WTC11 (cell line): ENCODE measurements at regions not wholly inside any gene's neighbourhood (a gene's known extent, or its start where the extent isn't known, plus 50 kb on each side); places are given as distances from the start of the nearest gene placed in this dataset.

Experiments
- ATAC-seq: fragments of 200-7000 bp; cut with Tn5 transposase; 2 replicates; pipeline ENCODE4 v1.10.0; 2021; ENCODE audit warnings: mild to moderate bottlenecking, moderate library complexity
- CTCF ChIA-PET: fragments of 300-600 bp; sonication (Branson Sonifier 250); formaldehyde crosslinking; loops from one replicate; lab custom pipeline; 2021; ENCODE audit warnings: antibody characterized with exemption; lab: Charles Lee
- POLR2A ChIA-PET: fragments of 350-600 bp; sonication (Branson Sonifier 250); formaldehyde crosslinking; loops from one replicate; lab custom pipeline; 2021; ENCODE audit warnings: antibody characterized with exemption; lab: Charles Lee
- DNase-seq: peaks from one replicate; pipeline ENCODE4 v3.0.0; 2021; ENCODE audit warnings: low spot score
- H3K27ac Mint-ChIP-seq: 2 replicates; pipeline ENCODE4 v1.8.0; 2021; ENCODE audit warnings: mixed read lengths
- H3K27me3 Mint-ChIP-seq: 2 replicates; pipeline ENCODE4 v1.8.0; 2021; ENCODE audit warnings: low read depth, mild to moderate bottlenecking, moderate library complexity, mixed read lengths
- H3K36me3 Mint-ChIP-seq: 2 replicates; pipeline ENCODE4 v1.8.0; 2021; ENCODE audit warnings: mixed read lengths
- H3K4me1 Mint-ChIP-seq: 2 replicates; pipeline ENCODE4 v1.8.0; 2022; ENCODE audit warnings: mixed read lengths
- H3K4me3 Mint-ChIP-seq: 2 replicates; pipeline ENCODE4 v1.8.0; 2021; ENCODE audit warnings: mild to moderate bottlenecking, moderate library complexity, mixed read lengths
- H3K9me3 Mint-ChIP-seq: 2 replicates; pipeline ENCODE4 v1.8.0; 2021; ENCODE audit warnings: mixed read lengths
- ARID4B ChIP-seq: sonication (generic); formaldehyde crosslinking; IDR thresholded peaks from 2 replicates; pipeline ENCODE4 v1.8.0; 2023; ENCODE audit warnings: missing genetic modification reagents, mild to moderate bottlenecking, borderline replicate concordance
- CBFB ChIP-seq: sonication (generic); formaldehyde crosslinking; IDR thresholded peaks from 2 replicates; pipeline ENCODE4 v1.8.1; 2022; ENCODE audit warnings: mild to moderate bottlenecking, low read depth, missing genetic modification reagents
- E2F4 ChIP-seq: sonication (generic); formaldehyde crosslinking; IDR thresholded peaks from 2 replicates; pipeline ENCODE4 v1.8.1; 2022; ENCODE audit warnings: low read depth, mild to moderate bottlenecking, moderate library complexity, missing genetic modification reagents, borderline replicate concordance
- HMGXB4 ChIP-seq: sonication (generic); formaldehyde crosslinking; IDR thresholded peaks from 2 replicates; pipeline ENCODE4 v1.8.1; 2023; ENCODE audit warnings: mild to moderate bottlenecking, moderate library complexity, missing genetic modification reagents
- NR3C1 ChIP-seq: sonication (generic); formaldehyde crosslinking; conservative IDR thresholded peaks from 2 replicates; pipeline ENCODE4 v1.8.1; 2023; ENCODE audit warnings: low read depth, mild to moderate bottlenecking, missing genetic modification reagents
- RORB ChIP-seq: fragments of 250-450 bp; sonication (Bioruptor Pico); IDR thresholded peaks from 2 replicates; pipeline ENCODE4 v1.9.0; 2021; ENCODE audit warnings: mild to moderate bottlenecking
- ZNF425 ChIP-seq: fragments of 250-450 bp; sonication (Bioruptor Pico); conservative IDR thresholded peaks from 2 replicates; pipeline ENCODE4 v1.9.0; 2021; ENCODE audit warnings: mild to moderate bottlenecking
- ZNF671 ChIP-seq: fragments of 250-450 bp; sonication (Bioruptor Pico); IDR thresholded peaks from 2 replicates; pipeline ENCODE4 v1.8.0; 2021; ENCODE audit warnings: mild to moderate bottlenecking
- TF ChIP-seq, protein P1 (sequence below): sonication (generic); formaldehyde crosslinking; IDR thresholded peaks from 2 replicates; pipeline ENCODE4 v1.8.1; 2023; ENCODE audit warnings: mild to moderate bottlenecking, missing genetic modification reagents
- TF ChIP-seq, protein P2 (sequence below): sonication (generic); formaldehyde crosslinking; IDR thresholded peaks from 2 replicates; pipeline ENCODE4 v1.8.1; 2022; ENCODE audit warnings: low read depth, missing genetic modification reagents, borderline replicate concordance

DNA sequence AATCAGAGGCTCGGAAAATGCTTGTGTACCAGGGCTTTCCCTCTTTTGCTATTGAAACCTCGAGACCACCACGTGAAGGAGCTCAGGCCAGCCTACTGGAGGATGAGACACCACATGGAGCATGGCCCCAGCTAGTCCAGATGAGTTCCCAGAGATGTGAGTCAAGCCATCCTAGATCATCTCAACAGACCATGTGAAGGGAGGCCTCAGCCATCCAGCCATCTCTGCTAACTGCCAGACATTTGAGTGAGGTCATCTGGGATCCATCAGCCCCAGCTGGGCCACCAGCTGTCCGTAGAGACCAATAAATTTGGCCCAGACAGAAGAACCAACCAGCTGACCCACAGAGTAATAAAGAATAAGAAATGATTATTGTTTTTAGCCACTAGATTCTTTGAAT is 62.8 kb upstream of the PROK2 start:
- no peaks in the 10 kb centered on the region for H3K9me3 Mint-ChIP-seq
- no peak overlapping the region for H3K27ac Mint-ChIP-seq
- peaks cover 3% of the 10 kb centered on the region; the same call in 1 of the 2 replicates for H3K27me3 Mint-ChIP-seq
- TF ChIP-seq CBFB (CRISPR knock-in tag), result no peak
- no peak for TF ChIP-seq ZNF425 (CRISPR knock-in tag)
- TF ChIP-seq, protein P1, sequence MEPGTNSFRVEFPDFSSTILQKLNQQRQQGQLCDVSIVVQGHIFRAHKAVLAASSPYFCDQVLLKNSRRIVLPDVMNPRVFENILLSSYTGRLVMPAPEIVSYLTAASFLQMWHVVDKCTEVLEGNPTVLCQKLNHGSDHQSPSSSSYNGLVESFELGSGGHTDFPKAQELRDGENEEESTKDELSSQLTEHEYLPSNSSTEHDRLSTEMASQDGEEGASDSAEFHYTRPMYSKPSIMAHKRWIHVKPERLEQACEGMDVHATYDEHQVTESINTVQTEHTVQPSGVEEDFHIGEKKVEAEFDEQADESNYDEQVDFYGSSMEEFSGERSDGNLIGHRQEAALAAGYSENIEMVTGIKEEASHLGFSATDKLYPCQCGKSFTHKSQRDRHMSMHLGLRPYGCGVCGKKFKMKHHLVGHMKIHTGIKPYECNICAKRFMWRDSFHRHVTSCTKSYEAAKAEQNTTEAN (CRISPR knock-in tag), result no peak
- no peak for TF ChIP-seq HMGXB4
- peaks cover 5% of the 10 kb centered on the region; the same call in 1 of the 2 replicates for H3K4me1 Mint-ChIP-seq
- DNase-seq (no peak), ATAC-seq (no peak)
- ChIA-PET POLR2A (no interaction called here), CTCF (no interaction called here)
- H3K4me3 Mint-ChIP-seq, result no peak overlapping the region
- no peaks in the 10 kb centered on the region for H3K36me3 Mint-ChIP-seq

- Mint-ChIP-seq H3K27ac (no peak overlapping the region), H3K27me3 (peaks cover 3% of the 10 kb centered on the region; the same call in 1 of the 2 replicates), H3K4me3 (no peak overlapping the region), H3K36me3 (no peaks in the 10 kb centered on the region), H3K4me1 (peaks cover 5% of the 10 kb centered on the region; the same call in 1 of the 2 replicates), H3K9me3 (no peaks in the 10 kb centered on the region)
- TF ChIP-seq, protein P2, sequence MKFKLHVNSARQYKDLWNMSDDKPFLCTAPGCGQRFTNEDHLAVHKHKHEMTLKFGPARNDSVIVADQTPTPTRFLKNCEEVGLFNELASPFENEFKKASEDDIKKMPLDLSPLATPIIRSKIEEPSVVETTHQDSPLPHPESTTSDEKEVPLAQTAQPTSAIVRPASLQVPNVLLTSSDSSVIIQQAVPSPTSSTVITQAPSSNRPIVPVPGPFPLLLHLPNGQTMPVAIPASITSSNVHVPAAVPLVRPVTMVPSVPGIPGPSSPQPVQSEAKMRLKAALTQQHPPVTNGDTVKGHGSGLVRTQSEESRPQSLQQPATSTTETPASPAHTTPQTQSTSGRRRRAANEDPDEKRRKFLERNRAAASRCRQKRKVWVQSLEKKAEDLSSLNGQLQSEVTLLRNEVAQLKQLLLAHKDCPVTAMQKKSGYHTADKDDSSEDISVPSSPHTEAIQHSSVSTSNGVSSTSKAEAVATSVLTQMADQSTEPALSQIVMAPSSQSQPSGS, result no peak
- TF ChIP-seq NR3C1 (CRISPR knock-in tag), result no peak
- TF ChIP-seq ARID4B (CRISPR knock-in tag), result no peak
- no peak for TF ChIP-seq E2F4 (CRISPR knock-in tag)
- TF ChIP-seq RORB (CRISPR knock-in tag), result no peak
- no peak for TF ChIP-seq ZNF671
- ChIA-PET POLR2A (no interaction called here), CTCF (interaction anchor here (1.3 kb wide), 1 partner anchor 29 kb away, joined by 3 read pairs; no protein-coding TSS in a partner anchor)
- ATAC-seq (no peak), DNase-seq (no peak)
Measured at GRCh38 chr3:71846185-71846584, 61.2 kb upstream of the PROK2 start.
